Left cardiac atrium (tissue), 4 donors: ENCODE measurements at regions not wholly inside any gene's neighbourhood (a gene's known extent, or its start where the extent isn't known, plus 50 kb on each side); places are given as distances from the start of the nearest gene placed in this dataset.

Experiments used
- ATAC-seq, 2 donors: fragments of 200-7000 bp; cut with Tn5 transposase; one replicate each; pipeline ENCODE4 v1.9.1; 2020; ENCODE audit warnings: mild to moderate bottlenecking in 2 of 2, moderate library complexity in 2 of 2
- DNase-seq: peaks from one replicate; pipeline ENCODE4 v3.0.0-alpha.2; 2020
- intact Hi-C, 2 donors: fragments of 100-400 bp; cut with DNase I; formaldehyde crosslinking; loops; one replicate each; pipeline versions ENCODE4 v1.14.1 to v1.15.1; 2022 to 2023
- donor health status: DM: no; HTN: yes; CAD: no.
- donor health status: DM: no; HTN: yes; CAD: no; lungs with severe emphysema.
- donor health status: DM: yes; HTN: yes; CAD: no.
- donor health status: Dilated cardiomyopathy.

- ATAC-seq, result no peak
These were observed 110.0 kb upstream of the EEA1 start for GRCh38 chr12:93039062-93039461.

GRCh38 chr12:93039930-93040329 is 110.8 kb upstream of the EEA1 start:
- intact Hi-C loops, result no loop called here
- no peak for DNase-seq
- no peak for ATAC-seq

More at GRCh38 chr12:93039062-93039461, 110.0 kb upstream of the EEA1 start:
- no peak for DNase-seq
- intact Hi-C loops, result no loop called here

- ATAC-seq (no peak), DNase-seq (no peak)
- intact Hi-C loops, result no loop called here
These were observed 111.3 kb upstream of the EEA1 start for GRCh38 chr12:93040367-93040766.

- ATAC-seq (no peak), DNase-seq (no peak)
- intact Hi-C loops, result no loop called here
These were observed 112.3 kb upstream of the EEA1 start for GRCh38 chr12:93041416-93041815.

GRCh38 chr12:93042283-93042682 is 113.2 kb upstream of the EEA1 start:
- no peak for DNase-seq
- intact Hi-C loops, result no loop called here

GRCh38 chr12:93042684-93043083 is 113.6 kb upstream of the EEA1 start:
- ATAC-seq (no peak), DNase-seq (no peak)
- intact Hi-C loops, result no loop called here

More at GRCh38 chr12:93042283-93042682, 113.2 kb upstream of the EEA1 start:
- no peak for ATAC-seq

GRCh38 chr12:93043192-93043876 is 114.2 kb upstream of the EEA1 start:
- ATAC-seq (no peak), DNase-seq (no peak)
- intact Hi-C loops, result no loop called here

GRCh38 chr12:93043877-93044209 is 114.7 kb upstream of the EEA1 start:
- DNase-seq (no peak), ATAC-seq (no peak)
- intact Hi-C loops, result no loop called here

- ATAC-seq (no peak), DNase-seq (no peak)
- intact Hi-C loops, result no loop called here
These were observed 118.0 kb upstream of the EEA1 start for GRCh38 chr12:93047118-93047517.

- intact Hi-C loops, result no loop called here
- ATAC-seq, result no peak
- no peak for DNase-seq
These were observed 119.6 kb upstream of the EEA1 start for GRCh38 chr12:93048656-93049055.

GRCh38 chr12:93050026-93050747 is 121.1 kb upstream of the EEA1 start:
- intact Hi-C loops, result no loop called here
- ATAC-seq, result peak; percentile 34 to 88
- DNase-seq, result no peak

GRCh38 chr12:93050748-93051081 is 121.6 kb upstream of the EEA1 start:
- intact Hi-C loops, result no loop called here
- no peak for DNase-seq
- no peak for ATAC-seq

GRCh38 chr12:93054021-93054420 is 124.9 kb upstream of the EEA1 start:
- no peak for DNase-seq

GRCh38 chr12:93055221-93055620 is 126.1 kb upstream of the EEA1 start:
- DNase-seq (no peak), ATAC-seq (no peak)
- intact Hi-C loops, result no loop called here

More at GRCh38 chr12:93054021-93054420, 124.9 kb upstream of the EEA1 start:
- no peak for ATAC-seq
- intact Hi-C loops, result no loop called here

- ATAC-seq (no peak), DNase-seq (no peak)
- intact Hi-C loops, result no loop called here
These were observed 128.0 kb upstream of the EEA1 start for GRCh38 chr12:93056971-93057535.

GRCh38 chr12:93058280-93058679 is 129.2 kb upstream of the EEA1 start:
- DNase-seq (no peak), ATAC-seq (no peak)
- intact Hi-C loops, result no loop called here

GRCh38 chr12:93059288-93059687 is 130.2 kb upstream of the EEA1 start:
- intact Hi-C loops, result no loop called here
- DNase-seq, result no peak
- ATAC-seq, result no peak

- DNase-seq, result no peak
- intact Hi-C loops, result no loop called here
- no peak for ATAC-seq
These were observed 131.0 kb upstream of the EEA1 start for GRCh38 chr12:93059925-93060665.

GRCh38 chr12:93060666-93061472 is 131.8 kb upstream of the EEA1 start:
- peak; percentile 34 for DNase-seq
- intact Hi-C loops, result no loop called here
- peak; percentile 45 to 55 for ATAC-seq
